ENCODE measurements at regions not wholly inside any gene's neighbourhood (a gene's known extent, or its start where the extent isn't known, plus 50 kb on each side); places are given as distances from the start of the nearest gene placed in this dataset.

- H3K4me2 ChIP-seq (ENCODE audit: control insufficient read depth, extremely low read depth, insufficient read depth, low read depth, low read length), result no peak overlapping the region
- no peaks in the 10 kb centered on the region for H3K27me3 ChIP-seq (ENCODE audit: control insufficient read depth, extremely low read depth, insufficient read depth, low read length)
- H3K4me1 ChIP-seq (ENCODE audit: control insufficient read depth, extremely low read depth, insufficient read depth, low read length), result no peaks in the 10 kb centered on the region
- H3K9me1 ChIP-seq (ENCODE audit: control insufficient read depth, extremely low read depth, insufficient read depth, low read length), result no peaks in the 10 kb centered on the region
- H3K36me3 ChIP-seq (ENCODE audit: control insufficient read depth in 2 of 2, extremely low read depth in 1 of 2, insufficient read depth in 2 of 2, low read length in 2 of 2), result no peaks in the 10 kb centered on the region
- TF ChIP-seq CTCF (optimal IDR thresholded peaks at IDR 0.05 in 1 of 3, IDR thresholded peaks at IDR 0.05 in 1 of 3, conservative IDR thresholded peaks at IDR 0.05 in 1 of 3; ENCODE audit: extremely low read depth in 1 of 3, insufficient read depth in 2 of 3, low read length in 3 of 3), result no peak
- no peaks in the 10 kb centered on the region for H3K79me2 ChIP-seq (ENCODE audit: control insufficient read depth, insufficient read depth, low read length)
- H2AFZ ChIP-seq (ENCODE audit: control insufficient read depth, low read length), result no peak overlapping the region
- H4K20me1 ChIP-seq (ENCODE audit: control insufficient read depth, extremely low read depth, insufficient read depth, low read length), result no peaks in the 10 kb centered on the region
- no peaks in the 10 kb centered on the region for H3K9me3 ChIP-seq (ENCODE audit: control insufficient read depth, low read depth, low read length)
- no peak overlapping the region for H3K27ac ChIP-seq (ENCODE audit: control insufficient read depth, insufficient read depth, low read length)
- no peak overlapping the region for H3K9ac ChIP-seq (ENCODE audit: control insufficient read depth, extremely low read depth, insufficient read depth, low read length)
- H3K4me3 ChIP-seq (ENCODE audit: control insufficient read depth in 2 of 3, extremely low read depth in 1 of 3, insufficient read depth in 2 of 3, low read depth in 1 of 3, low read length in 3 of 3), result no peak overlapping the region
- FAIRE-seq (no peak), DNase-seq (ENCODE audit: low read depth, low spot score) (no peak)
- dilution Hi-C loops (cut with MboI; ENCODE audit: extremely low pct_ligation_motif_present, low sequenced_read_pairs), result no loop called here
These were observed 79.8 kb upstream of the ARID5B start for GRCh38 chr10:61821693-61822092.

GRCh38 chr10:61822096-61822495 is 79.4 kb upstream of the ARID5B start:
- Histone ChIP-seq H3K4me1 (ENCODE audit: control insufficient read depth, extremely low read depth, insufficient read depth, low read length) (no peaks in the 10 kb centered on the region), H3K9me3 (ENCODE audit: control insufficient read depth, low read depth, low read length) (no peaks in the 10 kb centered on the region), H3K9ac (ENCODE audit: control insufficient read depth, extremely low read depth, insufficient read depth, low read length) (no peak overlapping the region), H3K79me2 (ENCODE audit: control insufficient read depth, insufficient read depth, low read length) (no peaks in the 10 kb centered on the region), H3K36me3 (ENCODE audit: control insufficient read depth in 2 of 2, extremely low read depth in 1 of 2, insufficient read depth in 2 of 2, low read length in 2 of 2) (no peaks in the 10 kb centered on the region), H3K4me2 (ENCODE audit: control insufficient read depth, extremely low read depth, insufficient read depth, low read depth, low read length) (no peak overlapping the region), H4K20me1 (ENCODE audit: control insufficient read depth, extremely low read depth, insufficient read depth, low read length) (no peaks in the 10 kb centered on the region), H3K27ac (ENCODE audit: control insufficient read depth, insufficient read depth, low read length) (no peak overlapping the region), H2AFZ (ENCODE audit: control insufficient read depth, low read length) (no peak overlapping the region), H3K9me1 (ENCODE audit: control insufficient read depth, extremely low read depth, insufficient read depth, low read length) (no peaks in the 10 kb centered on the region), H3K4me3 (ENCODE audit: control insufficient read depth in 2 of 3, extremely low read depth in 1 of 3, insufficient read depth in 2 of 3, low read depth in 1 of 3, low read length in 3 of 3) (no peak overlapping the region), H3K27me3 (ENCODE audit: control insufficient read depth, extremely low read depth, insufficient read depth, low read length) (no peaks in the 10 kb centered on the region)
- dilution Hi-C loops (cut with MboI; ENCODE audit: extremely low pct_ligation_motif_present, low sequenced_read_pairs), result no loop called here
- FAIRE-seq, result no peak
- TF ChIP-seq EZH2 (IDR thresholded peaks at IDR 0.05; ENCODE audit: low read length) (no peak), CTCF (optimal IDR thresholded peaks at IDR 0.05 in 1 of 3, IDR thresholded peaks at IDR 0.05 in 1 of 3, conservative IDR thresholded peaks at IDR 0.05 in 1 of 3; ENCODE audit: extremely low read depth in 1 of 3, insufficient read depth in 2 of 3, low read length in 3 of 3) (no peak)
- DNase-seq (ENCODE audit: low read depth, low spot score), result no peak
